GM21576 (cell line): ENCODE measurements at regions not wholly inside any gene's neighbourhood (a gene's known extent, or its start where the extent isn't known, plus 50 kb on each side); places are given as distances from the start of the nearest gene placed in this dataset.

ENCODE experiments used
- ATAC-seq: cut with Tn5 transposase; IDR thresholded peaks from one replicate; pipeline ENCODE4 v1.9.1; 2021; ENCODE audit warnings: mild to moderate bottlenecking, moderate library complexity; ENCODE audit not compliant: unreplicated experiment

DNA sequence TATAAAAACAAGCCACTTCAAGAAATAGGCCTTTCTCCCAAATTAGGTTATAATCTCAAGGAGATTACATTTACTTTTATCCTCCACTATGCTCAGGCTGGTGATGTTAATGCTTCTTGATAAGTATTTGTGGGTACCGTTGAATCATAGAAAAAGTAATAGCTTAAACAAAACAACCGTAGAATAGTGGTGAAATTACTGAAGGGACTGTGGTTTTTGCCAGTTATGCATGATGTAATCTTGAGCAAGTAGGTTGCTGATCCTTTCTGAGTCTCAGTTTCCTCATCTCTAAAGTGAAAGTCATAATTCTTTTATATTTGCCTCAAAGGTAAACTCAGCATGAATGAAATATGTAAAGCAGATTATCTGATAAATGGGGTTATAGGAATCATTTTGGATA lies 187.3 kb upstream of the JAG1 start:
- ATAC-seq = no peak

DNA sequence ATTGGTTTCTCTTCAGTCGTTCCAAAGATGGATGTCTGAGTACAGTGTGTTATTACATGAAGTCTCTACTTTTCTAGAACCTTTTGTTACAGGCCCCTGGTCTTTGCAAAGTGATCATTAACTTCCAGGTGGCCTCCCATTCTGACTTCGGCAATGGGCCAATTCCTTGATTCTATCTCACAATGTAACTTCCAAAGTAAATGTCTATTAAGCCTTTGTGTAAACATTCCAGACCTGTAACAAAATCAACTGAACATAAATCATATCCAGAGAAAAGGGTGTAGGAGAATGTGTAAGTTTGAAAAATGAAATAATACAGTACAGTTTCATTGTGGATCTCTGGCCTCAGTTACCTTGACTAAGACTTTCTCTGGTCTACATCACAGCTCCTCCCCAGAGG lies 187.8 kb upstream of the JAG1 start:
- ATAC-seq = no peak

DNA sequence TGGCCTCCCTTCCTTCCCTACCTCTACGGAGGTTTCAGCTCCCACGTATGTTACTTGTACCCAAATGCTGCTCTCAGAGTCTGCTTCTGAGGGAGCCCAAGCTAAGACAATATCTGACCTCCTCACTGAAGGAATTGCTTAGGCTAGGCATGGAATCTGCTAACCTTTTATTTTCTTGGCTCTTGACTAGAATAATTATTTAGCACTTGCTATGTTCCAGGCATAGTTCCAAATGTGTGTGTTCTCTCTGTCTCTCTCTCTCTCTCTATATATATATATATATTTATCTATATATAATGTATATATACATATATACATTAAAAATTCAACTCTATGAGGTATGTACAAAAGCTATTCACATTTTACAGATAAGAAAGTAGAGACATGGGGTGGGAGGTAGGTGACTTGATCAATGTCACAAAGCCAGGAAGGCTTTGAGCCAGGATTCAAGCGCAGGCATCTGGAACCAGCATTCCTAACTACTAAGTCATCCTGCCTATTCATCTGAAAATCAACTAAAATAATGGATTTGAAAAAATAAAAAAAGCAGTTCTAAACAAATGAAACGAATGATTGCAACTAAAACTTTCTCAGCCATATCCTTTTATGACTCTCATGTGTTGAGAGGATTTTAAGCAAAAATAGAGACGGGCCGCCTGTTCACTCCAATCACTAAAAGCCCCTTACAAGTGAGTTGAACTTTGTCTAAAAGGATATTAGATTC lies 189.7 kb upstream of the JAG1 start:
- no peak for ATAC-seq

DNA sequence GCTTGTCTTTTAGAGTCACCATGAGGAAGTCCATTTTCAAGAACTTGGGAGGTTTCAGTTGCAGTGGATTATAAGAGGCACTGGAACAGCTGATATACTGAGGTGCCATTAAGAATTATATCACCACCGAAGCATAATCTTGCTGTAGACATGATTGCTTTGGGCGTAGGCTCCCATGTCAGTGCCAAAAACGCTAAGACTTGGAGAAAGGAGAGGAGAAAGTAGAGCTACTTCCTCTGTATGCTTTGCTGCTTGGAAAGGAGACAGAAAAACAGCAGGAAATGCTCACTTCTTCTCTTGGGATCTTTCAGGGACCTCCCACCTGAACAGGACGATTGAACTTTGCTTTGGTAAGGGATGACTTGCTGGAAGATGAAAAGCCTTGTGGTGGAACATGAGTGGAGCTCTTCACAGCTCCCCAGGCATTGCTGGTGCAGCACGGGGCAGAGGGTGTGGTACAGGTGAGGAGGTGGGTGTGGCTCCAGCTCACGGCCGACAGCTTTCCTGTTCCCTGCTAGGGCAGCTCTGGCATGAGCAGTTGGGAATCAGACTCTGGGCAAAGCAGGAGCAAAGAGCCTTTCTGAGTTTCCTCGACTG lies 190.4 kb upstream of the JAG1 start:
- no peak for ATAC-seq

DNA sequence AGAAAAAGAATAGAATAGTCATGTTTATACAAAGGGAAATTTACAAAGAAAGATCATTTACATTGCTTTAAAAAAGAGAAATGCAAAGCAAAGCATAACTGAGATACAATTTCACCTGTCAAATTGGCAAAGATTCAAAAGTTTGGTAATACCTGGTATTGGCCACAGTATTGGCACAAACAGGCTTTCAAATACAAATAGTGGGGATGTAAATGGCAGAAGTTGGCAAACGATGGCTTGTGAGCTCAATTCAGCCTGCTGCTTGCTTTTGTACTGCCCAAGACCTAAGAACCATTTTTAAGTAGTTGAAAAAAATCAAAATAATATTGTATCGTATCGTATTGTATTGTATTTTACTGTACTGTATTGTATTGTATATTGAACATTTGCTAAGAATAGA lies 194.5 kb upstream of the JAG1 start:
- no peak for ATAC-seq

DNA sequence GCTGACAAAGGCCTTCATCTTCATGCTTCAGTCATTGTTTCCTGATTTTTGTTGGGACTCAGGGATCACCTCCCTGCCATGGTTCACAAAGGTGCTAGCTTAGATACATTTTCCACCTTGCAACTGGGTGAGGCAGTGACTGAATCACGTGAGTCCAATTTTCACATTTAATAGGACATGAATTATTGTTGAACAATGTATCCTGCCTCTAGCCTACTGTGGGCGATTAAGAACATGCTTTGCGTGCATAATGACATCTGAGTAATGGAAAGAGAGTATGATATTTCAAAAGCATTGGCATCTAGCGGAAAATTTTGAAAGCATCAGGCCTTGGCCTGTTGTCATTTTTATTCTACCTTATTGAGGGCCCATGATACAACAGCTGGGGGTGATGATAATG lies 199.2 kb upstream of the JAG1 start:
- ATAC-seq = no peak

DNA sequence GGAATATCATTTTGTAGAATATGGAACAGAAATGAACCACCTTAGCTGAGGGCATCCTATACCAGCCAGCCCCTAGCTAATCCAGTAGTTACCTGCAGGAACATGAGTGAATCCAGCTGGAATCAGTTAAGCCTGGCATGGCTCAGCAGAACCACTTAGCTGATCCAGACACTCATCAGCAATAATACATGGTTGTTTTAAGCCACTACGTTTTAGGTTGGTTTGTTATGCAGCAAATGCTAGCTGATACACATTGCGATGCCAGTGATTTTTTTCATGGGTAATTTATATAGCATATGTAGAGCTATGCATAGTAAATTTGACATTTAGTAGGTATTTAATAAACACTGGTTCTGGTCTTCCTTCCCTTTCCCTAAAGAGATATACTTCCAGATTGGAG lies 201.9 kb upstream of the JAG1 start:
- no peak for ATAC-seq

DNA sequence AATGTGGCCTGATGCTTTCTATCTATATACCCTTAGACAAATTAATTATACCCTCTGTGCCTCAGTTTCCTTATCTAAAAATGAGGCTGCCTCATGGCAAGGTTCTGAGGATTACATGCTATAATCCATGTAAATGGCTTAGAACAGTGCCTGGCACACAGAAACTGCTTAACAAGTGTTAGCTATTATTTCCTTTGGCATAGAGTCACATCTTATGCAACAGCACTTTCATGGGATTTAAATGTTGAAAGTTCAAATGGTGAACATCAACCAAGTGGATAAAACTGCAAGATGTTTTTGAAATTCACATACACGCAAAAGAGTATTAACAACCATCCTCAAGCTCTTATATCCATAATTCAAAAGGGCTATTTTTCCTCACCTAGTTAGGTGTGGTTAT lies 202.8 kb upstream of the JAG1 start:
- ATAC-seq = no peak

DNA sequence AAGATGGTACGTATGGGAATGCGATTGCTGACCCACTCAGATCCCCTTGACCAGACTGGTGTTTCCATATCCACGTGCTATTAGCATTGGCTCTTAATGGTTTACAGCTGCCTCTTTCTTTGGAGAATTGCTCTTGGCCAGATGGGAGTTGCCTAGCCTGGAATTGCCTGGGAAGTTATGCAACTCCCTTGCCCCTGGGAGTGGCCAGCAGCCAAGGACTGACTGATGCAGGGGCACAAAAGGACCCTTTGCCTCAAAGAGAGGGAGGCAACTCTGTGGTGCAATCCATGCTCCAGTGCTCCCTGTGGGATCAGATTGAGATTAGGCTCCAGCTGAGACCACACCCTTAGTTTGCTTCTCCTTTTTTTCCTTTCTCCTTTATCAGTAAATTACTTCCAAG lies 203.5 kb upstream of the JAG1 start:
- no peak for ATAC-seq

DNA sequence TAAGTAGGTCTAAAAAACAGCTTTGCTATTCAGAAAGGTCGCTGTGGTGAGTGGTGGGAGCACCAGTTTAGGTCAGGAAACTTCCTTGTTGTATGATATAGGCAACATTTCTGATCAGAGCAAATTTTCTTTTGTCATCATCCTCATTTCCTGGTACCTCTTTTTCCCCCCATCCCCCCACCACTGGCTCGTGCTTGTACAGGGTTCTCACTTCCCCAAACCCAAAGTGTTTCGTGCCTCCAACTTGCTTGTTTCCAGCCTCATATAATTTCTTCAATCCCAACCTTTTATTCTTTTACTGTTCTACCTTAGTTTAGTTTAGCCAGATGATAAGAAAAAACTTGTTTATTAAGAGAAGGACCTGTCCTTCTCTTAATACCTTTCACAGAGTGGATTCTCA lies 209.4 kb upstream of the JAG1 start:
- ATAC-seq = no peak

DNA sequence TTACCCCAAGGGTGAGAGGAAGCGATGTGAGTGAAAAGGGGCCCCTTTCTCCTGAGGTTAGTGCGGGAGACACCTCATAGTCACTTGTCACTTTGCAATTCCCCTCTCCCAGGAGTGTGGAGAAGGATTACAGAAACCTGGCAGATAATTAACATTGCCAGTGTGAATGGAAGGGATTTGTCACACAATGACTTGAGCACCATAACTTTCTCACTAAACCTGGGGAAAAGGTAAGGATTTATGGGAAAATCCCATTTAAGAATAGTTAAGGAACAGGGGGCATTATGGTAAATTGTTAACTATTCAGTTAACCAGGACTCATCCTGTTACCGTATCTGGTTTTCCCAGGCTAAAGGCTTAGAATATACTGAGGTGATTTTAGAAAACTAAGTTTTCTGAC lies 219.5 kb upstream of the JAG1 start:
- no peak for ATAC-seq

DNA sequence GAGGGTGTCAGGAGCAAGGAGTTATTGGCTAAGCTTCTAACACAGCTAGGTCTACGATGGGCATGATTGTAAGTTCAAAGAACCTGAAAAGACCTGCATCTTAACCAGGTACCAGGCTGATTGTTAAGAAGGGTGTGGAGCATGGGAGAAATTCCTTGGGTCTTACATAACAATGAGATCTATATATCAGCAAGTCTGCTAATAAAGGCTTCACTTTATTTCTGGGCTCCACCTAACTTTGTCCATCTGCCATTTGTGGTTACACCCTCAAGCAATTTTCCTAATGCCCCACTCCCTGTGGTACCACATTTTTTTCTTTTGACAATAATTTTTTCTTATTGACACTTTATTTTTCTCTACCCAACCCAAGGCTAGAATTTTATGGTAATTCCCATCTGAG lies 223.5 kb upstream of the JAG1 start:
- no peak for ATAC-seq

DNA sequence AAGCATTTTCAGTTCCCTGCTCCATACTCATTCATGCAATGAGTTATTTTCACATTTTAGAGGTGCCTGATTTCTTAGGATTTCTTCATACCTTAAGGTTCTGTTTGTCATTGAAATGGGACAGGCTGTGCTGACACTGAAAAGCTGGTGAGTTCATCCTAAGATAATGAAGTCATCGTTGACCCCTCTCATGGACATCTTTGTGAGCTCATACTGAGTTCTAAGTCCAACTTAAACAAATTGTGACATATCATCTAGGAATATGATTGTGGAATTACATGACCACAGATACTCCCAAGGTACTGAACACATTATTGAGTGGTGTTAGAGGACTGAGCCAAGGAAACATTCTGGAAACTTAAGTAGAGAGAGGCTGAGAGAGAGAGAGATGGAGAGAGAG lies 224.8 kb upstream of the JAG1 start:
- no peak for ATAC-seq

DNA sequence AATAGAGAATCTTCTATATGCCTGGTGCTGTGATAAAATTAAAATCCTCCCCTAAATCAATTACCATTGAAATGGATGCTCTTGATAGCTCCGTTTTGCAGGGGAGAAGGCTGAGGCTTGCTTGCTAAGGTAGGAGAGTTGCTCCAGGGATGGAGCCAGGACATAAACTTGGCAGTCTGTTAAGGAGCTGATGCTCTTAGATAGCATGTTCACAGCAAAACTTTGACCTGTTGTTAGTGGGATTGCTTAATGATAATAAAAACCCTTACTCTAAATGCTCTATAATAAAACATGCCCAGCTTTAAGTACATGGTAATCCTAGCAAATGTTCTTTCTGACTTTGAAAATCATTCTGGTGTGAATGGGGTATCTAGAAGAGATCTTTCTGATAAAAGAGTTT lies 228.4 kb upstream of the JAG1 start:
- no peak for ATAC-seq

DNA sequence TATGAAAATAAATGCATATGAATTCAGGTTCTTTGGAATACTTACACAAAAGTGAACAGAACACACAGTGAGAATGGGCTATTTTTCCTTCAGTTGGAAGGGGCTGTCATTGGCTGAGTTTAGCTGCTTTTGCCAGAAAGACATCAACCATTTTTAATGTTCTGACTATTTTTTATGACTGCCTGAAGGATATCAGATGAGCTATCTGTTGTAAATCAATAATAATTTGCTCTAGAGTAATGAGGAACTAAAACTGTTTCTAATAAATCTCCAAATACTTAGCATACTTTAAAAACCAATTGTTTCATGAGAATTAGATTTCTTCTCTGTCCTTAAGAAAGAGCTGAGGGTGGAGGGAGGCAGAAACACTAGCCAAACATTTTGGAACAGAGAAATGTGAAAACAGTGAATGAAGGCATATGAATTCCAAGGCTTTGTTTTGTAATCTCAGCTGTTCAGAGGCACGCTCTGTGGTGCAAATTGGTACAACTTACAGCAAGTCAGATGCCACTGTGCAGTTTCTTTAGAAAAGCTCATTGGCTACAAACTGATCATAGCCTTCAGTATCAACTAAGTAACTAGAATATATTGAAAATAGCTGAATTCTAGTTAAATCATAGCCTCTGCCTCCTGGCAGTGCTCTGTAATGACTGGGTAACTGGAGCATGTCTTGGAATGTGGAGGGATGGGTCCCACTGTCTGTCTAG lies 228.9 kb upstream of the JAG1 start:
- ATAC-seq = no peak

DNA sequence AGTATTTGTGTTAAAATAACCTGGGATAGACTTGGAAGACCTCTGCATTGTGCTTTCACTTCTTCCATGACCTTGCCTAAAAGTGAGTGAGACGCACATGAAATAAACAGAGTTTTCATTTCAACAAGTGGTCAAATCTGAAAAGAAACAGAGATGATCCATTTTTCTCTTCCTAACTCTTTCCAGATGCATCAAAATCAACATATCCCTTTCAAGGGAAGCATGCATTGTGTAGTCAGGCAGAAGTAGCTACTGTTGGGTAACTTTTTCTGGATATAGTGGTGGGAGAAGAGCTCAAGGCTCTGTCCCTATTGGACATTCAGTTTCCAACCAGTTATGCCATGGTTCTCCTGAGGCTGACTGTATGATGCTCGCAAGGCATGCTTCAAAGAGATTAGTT lies 233.0 kb upstream of the JAG1 start:
- ATAC-seq = no peak

DNA sequence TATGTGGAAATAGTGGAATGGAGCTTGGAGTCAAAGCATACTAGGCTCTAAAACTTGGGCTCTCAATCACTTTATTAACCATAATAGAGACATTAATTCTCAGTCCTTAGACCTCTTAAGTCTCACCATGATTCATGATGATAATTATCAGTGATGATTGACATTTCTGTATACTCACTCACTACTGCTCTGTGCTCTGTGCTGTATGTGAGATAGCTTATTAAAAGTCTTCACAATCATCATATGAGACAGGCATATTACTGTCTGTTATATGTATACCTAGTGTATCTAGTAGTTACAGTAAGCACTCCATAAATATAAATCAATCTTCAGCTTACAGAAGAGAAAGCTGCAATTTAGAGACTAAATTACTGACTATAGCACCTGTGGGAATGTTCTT lies 236.0 kb upstream of the JAG1 start:
- ATAC-seq = no peak

DNA sequence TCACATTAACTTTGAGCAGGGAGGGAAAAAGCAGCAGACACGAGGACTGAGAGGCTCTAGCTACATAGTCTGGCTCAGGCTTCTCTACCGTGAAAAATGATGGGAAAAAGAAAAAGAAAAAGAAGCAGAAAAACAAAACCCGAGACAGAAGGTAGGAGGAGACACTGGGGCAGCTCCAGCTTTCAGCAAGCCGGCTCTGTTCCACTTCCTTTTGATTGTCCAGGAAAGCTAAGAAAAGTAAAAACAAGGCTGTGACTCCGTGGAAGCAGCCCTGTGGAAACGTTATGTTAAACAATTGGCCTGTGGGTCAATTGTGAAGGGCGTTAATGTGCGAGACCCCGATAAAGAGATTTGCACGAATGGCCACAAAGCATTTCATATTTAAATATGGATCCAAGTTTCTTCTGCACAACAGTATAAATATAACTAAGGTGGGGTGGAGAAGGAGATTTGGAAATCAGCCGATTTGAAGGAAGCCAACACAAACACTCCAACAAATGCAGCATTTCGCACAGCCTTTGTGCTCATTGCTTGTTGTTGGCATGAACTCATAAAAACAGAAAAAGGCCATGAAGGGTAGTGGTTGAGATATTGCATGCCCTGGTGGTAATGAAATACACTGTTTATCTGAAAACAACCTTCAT lies 236.9 kb upstream of the JAG1 start:
- ATAC-seq = no peak

DNA sequence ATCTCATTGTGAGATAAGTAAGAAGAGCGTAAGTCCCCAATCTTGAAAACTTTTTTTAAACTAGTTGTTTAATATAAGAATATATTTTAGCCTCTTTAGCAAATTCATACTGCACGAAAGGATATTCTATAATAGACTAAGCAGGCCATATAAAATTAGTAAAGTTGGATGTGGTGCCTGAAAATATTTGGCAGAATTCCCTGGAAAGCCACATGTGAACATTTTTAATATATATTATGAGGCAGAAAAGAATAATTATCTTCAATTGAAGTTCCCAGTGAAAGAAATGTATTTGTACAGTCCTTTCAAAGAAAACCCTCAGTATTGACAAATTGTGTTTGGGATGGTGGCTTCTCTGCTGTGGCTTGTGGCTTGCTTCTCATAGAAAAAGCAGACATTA lies 237.5 kb upstream of the JAG1 start:
- ATAC-seq = no peak

DNA sequence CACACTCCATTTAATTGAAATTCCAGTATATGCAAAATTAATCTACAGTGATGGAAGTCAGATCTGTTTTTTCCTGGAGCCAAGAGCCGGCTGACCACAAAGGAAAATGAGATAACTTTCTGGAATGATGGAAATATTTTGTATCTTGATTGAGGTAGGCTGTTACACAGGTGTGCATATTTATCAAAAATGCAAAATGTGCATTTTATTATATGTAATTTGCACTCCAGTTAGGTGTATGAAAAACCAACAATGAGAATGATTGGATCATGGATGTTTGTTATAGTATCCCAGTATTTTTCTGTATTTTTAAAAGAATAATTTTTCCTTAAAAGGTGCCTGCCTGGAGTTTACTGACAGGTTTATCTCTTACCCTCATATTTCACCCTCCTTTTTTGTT lies 242.0 kb upstream of the JAG1 start:
- no peak for ATAC-seq

DNA sequence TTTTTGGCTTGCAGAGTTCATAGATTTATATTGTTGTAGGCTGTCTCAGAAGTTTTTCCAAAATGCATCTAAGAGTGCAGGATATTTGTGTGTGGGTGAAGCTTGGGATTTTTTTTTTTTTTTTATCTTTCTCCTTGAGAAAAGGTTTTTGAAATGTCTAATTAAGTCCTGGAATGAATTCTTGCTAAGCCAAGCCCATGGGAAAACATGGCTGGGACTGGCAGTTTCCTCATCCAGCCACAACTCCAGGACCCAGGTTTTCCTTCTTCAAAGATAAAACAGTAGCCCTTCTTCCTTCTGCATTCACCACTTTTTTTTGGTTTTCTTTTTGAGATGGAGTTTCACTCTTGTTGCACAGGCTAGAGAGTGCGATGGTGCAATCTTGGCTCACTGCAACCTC lies 242.5 kb upstream of the JAG1 start:
- ATAC-seq = no peak

DNA sequence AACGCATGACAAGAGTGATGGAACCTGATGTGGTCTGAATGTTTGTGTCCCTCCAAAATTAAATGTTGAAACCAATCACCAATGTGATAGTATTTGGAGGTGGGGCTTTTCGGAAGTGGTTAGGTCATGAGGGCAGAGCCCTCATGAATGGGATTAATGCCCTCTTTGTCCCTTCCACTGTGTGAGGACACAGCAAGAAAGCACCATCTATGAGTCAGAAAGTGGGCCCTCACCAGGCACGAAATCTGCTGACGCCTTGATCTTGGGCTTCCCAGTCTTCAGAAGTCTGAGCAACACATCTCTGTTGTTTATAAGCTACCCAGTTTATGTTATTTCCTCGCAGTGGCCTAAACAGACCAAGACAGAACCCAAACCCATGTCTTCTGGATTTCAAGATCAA lies 244.0 kb upstream of the JAG1 start:
- ATAC-seq = no peak
